MCF 10A (cell line): ENCODE measurements at regions not wholly inside any gene's neighbourhood (a gene's known extent, or its start where the extent isn't known, plus 50 kb on each side); places are given as distances from the start of the nearest gene placed in this dataset.
"Not testable (repeated sequence)": the region's sequence is repeated elsewhere in the genome, so short reads cannot be mapped to it uniquely, and the experiment has no call there.

ENCODE experiments used
- BruUV-seq: library from RNA; stranded (reverse); fragments of 400-500 nt; replicated peaks from 2 replicates; lab custom pipeline; 2021; lab: Mats Ljungman, UMichigan
- CTCF ChIA-PET: fragments of 300-600 bp; sonication (Branson Sonifier 250); formaldehyde crosslinking; extraction: SDS; loops from one replicate; lab custom pipeline; 2021; ENCODE audit warnings: antibody characterized with exemption, inconsistent platforms; lab: Yijun Ruan, JAX
- POLR2A ChIA-PET: fragments of 300-600, 350-650 bp; sonication (Branson Sonifier 250); formaldehyde crosslinking; extraction: SDS; loops from one replicate; lab custom pipeline; 2020; ENCODE audit warnings: antibody characterized with exemption, inconsistent platforms; lab: Yijun Ruan, JAX
- DNase-seq: peaks from one replicate; pipeline ENCODE4 v3.0.0-alpha.2; 2018; ENCODE audit not compliant: unreplicated experiment
- H3K27ac Mint-ChIP-seq: one replicate; pipeline ENCODE4 v1.8.0; 2022; ENCODE audit warnings: mild to moderate bottlenecking, low read depth, mixed read lengths; ENCODE audit not compliant: unreplicated experiment
- H3K27me3 Mint-ChIP-seq: one replicate; pipeline ENCODE4 v1.8.0; 2022; ENCODE audit warnings: mixed read lengths; ENCODE audit not compliant: insufficient read depth, unreplicated experiment
- H3K36me3 Mint-ChIP-seq: one replicate; pipeline ENCODE4 v1.8.0; 2022; ENCODE audit warnings: mild to moderate bottlenecking, moderate library complexity, mixed read lengths; ENCODE audit not compliant: insufficient read depth, unreplicated experiment
- H3K4me1 Mint-ChIP-seq: one replicate; pipeline ENCODE4 v1.8.0; 2022; ENCODE audit warnings: mixed read lengths; ENCODE audit not compliant: insufficient read depth, unreplicated experiment
- H3K4me3 Mint-ChIP-seq: one replicate; pipeline ENCODE4 v1.8.0; 2022; ENCODE audit warnings: mild to moderate bottlenecking, moderate library complexity, mixed read lengths; ENCODE audit not compliant: unreplicated experiment
- H3K9me3 Mint-ChIP-seq: one replicate; pipeline ENCODE4 v1.8.0; 2022; ENCODE audit warnings: mixed read lengths; ENCODE audit not compliant: unreplicated experiment
- intact Hi-C: fragments of 100-400 bp; cut with micrococcal nuclease; formaldehyde crosslinking; loops from 2 replicates; pipeline ENCODE4 v1.14.1; 2022
- TF ChIP-seq, protein P1 (sequence below): fragments of 200-600 bp; IDR thresholded peaks from one replicate; pipeline ENCODE4 v1.8.0; 2022; ENCODE audit warnings: antibody characterized with exemption, mild to moderate bottlenecking; ENCODE audit not compliant: unreplicated experiment

DNA sequence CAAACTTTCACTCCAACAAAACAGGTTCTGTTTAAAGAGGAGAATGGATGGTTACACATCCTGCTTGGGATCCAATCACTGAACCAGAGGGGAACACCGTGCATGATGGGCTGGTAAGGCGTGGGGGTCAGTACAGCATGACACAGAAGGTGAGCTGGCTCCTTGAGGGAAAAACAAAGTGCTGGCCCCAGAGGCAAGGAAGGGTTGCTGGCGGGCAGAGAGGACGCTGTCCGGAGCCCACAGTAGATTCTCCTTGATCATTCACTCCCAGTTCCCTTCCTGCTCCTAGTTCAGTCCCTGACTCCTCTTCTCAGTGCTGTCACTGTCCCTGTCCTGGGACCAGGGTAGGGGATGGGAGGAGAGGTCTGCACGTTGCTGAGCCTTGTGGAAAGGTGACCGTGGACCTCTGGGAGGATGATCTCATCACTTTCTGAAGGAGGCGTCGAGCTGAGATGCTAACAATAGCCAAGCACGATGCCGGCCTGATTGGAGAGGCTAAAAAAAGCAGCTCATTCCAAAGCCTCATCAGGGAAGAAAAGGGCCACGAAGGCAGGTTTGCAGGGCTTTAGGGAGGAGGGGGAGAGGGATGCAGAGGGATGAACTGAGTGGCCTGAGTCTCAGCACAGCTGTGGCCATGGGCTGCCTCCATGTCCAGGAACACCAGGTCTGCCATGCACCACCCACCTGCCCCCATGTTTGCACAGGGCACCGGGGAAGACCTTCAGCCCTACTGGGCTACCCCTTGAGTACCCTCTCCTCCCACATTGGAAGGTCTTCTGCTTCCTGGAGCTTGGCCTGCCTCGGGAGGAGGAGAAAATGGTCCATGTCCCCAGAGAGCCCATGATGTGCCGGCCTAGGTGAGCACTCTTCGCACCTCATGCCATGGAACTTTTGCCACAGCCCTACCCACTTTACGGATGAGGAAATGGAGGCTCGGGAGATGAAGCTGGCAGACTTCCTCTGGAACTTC lies 72.7 kb upstream of the RTL6 start:
- peaks cover 20% of the 10 kb centered on the region for H3K27me3 Mint-ChIP-seq
- H3K27ac Mint-ChIP-seq = no peak overlapping the region
- TF ChIP-seq, protein P1, sequence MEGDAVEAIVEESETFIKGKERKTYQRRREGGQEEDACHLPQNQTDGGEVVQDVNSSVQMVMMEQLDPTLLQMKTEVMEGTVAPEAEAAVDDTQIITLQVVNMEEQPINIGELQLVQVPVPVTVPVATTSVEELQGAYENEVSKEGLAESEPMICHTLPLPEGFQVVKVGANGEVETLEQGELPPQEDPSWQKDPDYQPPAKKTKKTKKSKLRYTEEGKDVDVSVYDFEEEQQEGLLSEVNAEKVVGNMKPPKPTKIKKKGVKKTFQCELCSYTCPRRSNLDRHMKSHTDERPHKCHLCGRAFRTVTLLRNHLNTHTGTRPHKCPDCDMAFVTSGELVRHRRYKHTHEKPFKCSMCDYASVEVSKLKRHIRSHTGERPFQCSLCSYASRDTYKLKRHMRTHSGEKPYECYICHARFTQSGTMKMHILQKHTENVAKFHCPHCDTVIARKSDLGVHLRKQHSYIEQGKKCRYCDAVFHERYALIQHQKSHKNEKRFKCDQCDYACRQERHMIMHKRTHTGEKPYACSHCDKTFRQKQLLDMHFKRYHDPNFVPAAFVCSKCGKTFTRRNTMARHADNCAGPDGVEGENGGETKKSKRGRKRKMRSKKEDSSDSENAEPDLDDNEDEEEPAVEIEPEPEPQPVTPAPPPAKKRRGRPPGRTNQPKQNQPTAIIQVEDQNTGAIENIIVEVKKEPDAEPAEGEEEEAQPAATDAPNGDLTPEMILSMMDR = no peak
- peaks cover 6% of the 10 kb centered on the region for H3K36me3 Mint-ChIP-seq
- H3K9me3 Mint-ChIP-seq = no peaks in the 10 kb centered on the region
- no peak overlapping the region for H3K4me3 Mint-ChIP-seq
- intact Hi-C loops = loop anchor here (5.0 kb wide), 1 partner anchor 243 kb away; no protein-coding TSS in a partner anchor
- POLR2A ChIA-PET = no interaction called here
- no peak for DNase-seq
- no TSS peak for BruUV-seq
- peaks cover 21% of the 10 kb centered on the region for H3K4me1 Mint-ChIP-seq
- CTCF ChIA-PET = no interaction called here

GRCh38 chr22:44569561-44569991 lies 71.5 kb upstream of the RTL6 start:
- Mint-ChIP-seq H3K9me3 (no peaks in the 10 kb centered on the region), H3K36me3 (peaks cover 6% of the 10 kb centered on the region), H3K4me3 (no peak overlapping the region), H3K27ac (no peak overlapping the region), H3K4me1 (peaks cover 21% of the 10 kb centered on the region), H3K27me3 (peaks cover 8% of the 10 kb centered on the region)
- ChIA-PET POLR2A (no interaction called here), CTCF (interaction anchor here (0.6 to 1.0 kb wide), 2 partner anchors 17 to 111 kb away, joined by 3 to 4 read pairs; no protein-coding TSS in a partner anchor)
- intact Hi-C loops = loop anchor here (5.0 kb wide), 1 partner anchor 207 kb away; no protein-coding TSS in a partner anchor
- no TSS peak for BruUV-seq
- TF ChIP-seq, protein P1 = no peak
- DNase-seq = no peak

- BruUV-seq = no TSS peak
- ChIA-PET POLR2A (no interaction called here), CTCF (interaction anchor here (0.5 to 1.6 kb wide), 13 partner anchors 11 to 485 kb away, joined by 3 to 6 read pairs (median 3); no protein-coding TSS in a partner anchor)
- Mint-ChIP-seq H3K4me1 (peaks cover 12% of the 10 kb centered on the region), H3K36me3 (peaks cover 6% of the 10 kb centered on the region), H3K27me3 (no peaks in the 10 kb centered on the region), H3K9me3 (no peaks in the 10 kb centered on the region), H3K27ac (no peak overlapping the region), H3K4me3 (no peak overlapping the region)
- intact Hi-C loops = loop anchor here (5.0 kb wide), 1 partner anchor 206 kb away; no protein-coding TSS in a partner anchor
- TF ChIP-seq, protein P1 = peak; percentile 70
- peak; percentile 68 for DNase-seq
These were observed 69.9 kb upstream of the RTL6 start for GRCh38 chr22:44567846-44568493.

DNA sequence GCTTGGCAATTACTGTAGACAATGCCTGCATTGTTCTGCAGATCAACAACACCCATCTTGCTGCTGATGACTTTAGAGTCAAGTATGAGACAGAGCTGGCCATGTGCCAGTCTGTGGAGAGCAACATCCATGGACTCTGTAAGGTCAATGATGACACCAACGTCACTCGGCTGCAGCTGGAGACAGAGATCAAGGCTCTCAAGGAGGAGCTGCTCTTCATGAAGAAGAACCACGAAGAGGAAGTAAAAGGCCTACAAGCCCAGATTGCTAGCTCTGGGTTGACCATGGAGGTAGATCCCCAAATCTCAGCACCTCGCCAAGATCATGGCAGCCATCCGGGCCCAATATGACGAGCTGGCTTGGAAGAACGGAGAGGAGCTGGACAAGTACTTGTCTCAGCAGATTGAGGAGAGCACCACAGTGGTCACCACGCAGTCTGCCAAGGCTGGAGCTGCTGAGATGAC lies 69.4 kb upstream of the RTL6 start:
- H3K9me3 Mint-ChIP-seq, H3K4me3 Mint-ChIP-seq, H3K36me3 Mint-ChIP-seq, H3K27ac Mint-ChIP-seq, POLR2A ChIA-PET, H3K27me3 Mint-ChIP-seq, BruUV-seq, DNase-seq: not testable (repeated sequence)
- CTCF ChIA-PET = interaction anchor here (0.6 to 1.6 kb wide), 14 partner anchors 10 to 516 kb away, joined by 3 to 6 read pairs (median 3); no protein-coding TSS in a partner anchor
- intact Hi-C loops = loop anchor here (5.0 kb wide), 1 partner anchor 205 kb away; no protein-coding TSS in a partner anchor
- H3K4me1 Mint-ChIP-seq = peaks cover 12% of the 10 kb centered on the region
